OCI-LY3 (cell line): ENCODE measurements at regions not wholly inside any gene's neighbourhood (a gene's known extent, or its start where the extent isn't known, plus 50 kb on each side); places are given as distances from the start of the nearest gene placed in this dataset.
"Not testable (repeated sequence)": the region's sequence is repeated elsewhere in the genome, so short reads cannot be mapped to it uniquely, and the experiment has no call there.

Experiments
- H2AFZ ChIP-seq: fragments of 200-600, 300-600 bp; shearing (Covaris generic); 2 replicates; pipeline ENCODE4 v1.6.0; 2014; ENCODE audit warnings: antibody characterized with exemption, low read depth, low read length
- H3K27ac ChIP-seq: fragments of 200-600, 300-600 bp; sonication (generic); 2 replicates; pipeline ENCODE4 v1.5.1; 2014; ENCODE audit warnings: mild to moderate bottlenecking, low read length, moderate library complexity, mixed read lengths
- H3K27me3 ChIP-seq: fragments of 200-600, 300-600 bp; sonication (generic); 2 replicates; pipeline ENCODE4 v1.6.1; 2014; ENCODE audit warnings: low read depth, low read length, mixed read lengths
- H3K36me3 ChIP-seq: fragments of 200-600, 300-600 bp; sonication (generic); replicated peaks from 2 replicates; pipeline ENCODE3; 2014; ENCODE audit warnings: low read depth, low read length, mixed read lengths
- H3K4me1 ChIP-seq: fragments of 300-600, 200-600 bp; sonication (generic); 2 replicates; pipeline ENCODE4 v1.6.1; 2014; ENCODE audit warnings: low read length, mixed read lengths
- H3K4me2 ChIP-seq: fragments of 200-600, 300-600 bp; sonication (generic); 2 replicates; pipeline ENCODE4 v1.6.1; 2014; ENCODE audit warnings: low read length, mixed read lengths
- H3K4me3 ChIP-seq: fragments of 300-600, 200-600 bp; sonication (generic); 2 replicates; pipeline ENCODE4 v1.5.1; 2014; ENCODE audit warnings: antibody characterized with exemption, mild to moderate bottlenecking, low read length, moderate library complexity
- H3K79me2 ChIP-seq: fragments of 300-600, 200-600 bp; shearing (Covaris generic); 2 replicates; pipeline ENCODE4 v1.6.1; 2014; ENCODE audit warnings: mild to moderate bottlenecking, low read length, mixed read lengths
- H3K9ac ChIP-seq: fragments of 300-600, 200-600 bp; shearing (Covaris generic); 2 replicates; pipeline ENCODE4 v1.6.0; 2014; ENCODE audit warnings: mild to moderate bottlenecking, low read length, moderate library complexity
- H3K9me3 ChIP-seq: fragments of 200-600, 300-600 bp; shearing (Covaris generic); 2 replicates; pipeline ENCODE4 v1.6.1; 2014; ENCODE audit warnings: low read length, mixed read lengths; ENCODE audit not compliant: insufficient read depth
- H4K20me1 ChIP-seq: fragments of 200-600, 300-600 bp; sonication (generic); 2 replicates; pipeline ENCODE4 v1.6.1; 2016; ENCODE audit warnings: low read length, mixed read lengths; ENCODE audit not compliant: insufficient read depth
- CTCF ChIP-seq: fragments of 200-600, 300-600 bp; sonication (generic); IDR thresholded peaks from 2 replicates; pipeline ENCODE4 v1.5.1; 2014; ENCODE audit warnings: antibody characterized with exemption, low read length, low read depth
- EZH2phosphoT487 ChIP-seq: fragments of 200-600 bp; shearing (Covaris generic); IDR thresholded peaks from 2 replicates; pipeline ENCODE4 v1.6.1; 2018; ENCODE audit warnings: antibody characterized with exemption, mixed run types, low read depth

GRCh38 chr1:244306544-244306943 is 145.2 kb downstream of the ADSS2 start:
- H3K4me1 ChIP-seq: peaks cover 9% of the 10 kb centered on the region
- no peak overlapping the region for H2AFZ ChIP-seq
- no peak overlapping the region for H3K4me3 ChIP-seq
- TF ChIP-seq EZH2phosphoT487: no peak
- no peak for TF ChIP-seq CTCF
- no peak overlapping the region for H3K9ac ChIP-seq
- peaks cover 11% of the 10 kb centered on the region; the same call in 1 of the 2 replicates for H3K9me3 ChIP-seq
- H3K79me2 ChIP-seq: no peaks in the 10 kb centered on the region
- peaks cover 3% of the 10 kb centered on the region for H3K36me3 ChIP-seq
- H3K27ac ChIP-seq: no peak overlapping the region
- no peaks in the 10 kb centered on the region for H3K27me3 ChIP-seq
- H3K4me2 ChIP-seq: no peak overlapping the region
- no peaks in the 10 kb centered on the region for H4K20me1 ChIP-seq

GRCh38 chr1:244309191-244309590 is 142.5 kb downstream of the ADSS2 start:
- not testable (repeated sequence) for H3K27me3 ChIP-seq, H3K79me2 ChIP-seq, H4K20me1 ChIP-seq, H3K4me1 ChIP-seq, H3K36me3 ChIP-seq, H3K4me2 ChIP-seq, H3K9ac ChIP-seq, H2AFZ ChIP-seq, H3K27ac ChIP-seq, H3K4me3 ChIP-seq
- peaks cover 11% of the 10 kb centered on the region; the same call in 1 of the 2 replicates for H3K9me3 ChIP-seq

GRCh38 chr1:244311784-244312532 is 139.8 kb downstream of the ADSS2 start:
- Histone ChIP-seq H3K4me1 (no peaks in the 10 kb centered on the region), H3K4me3 (no peak overlapping the region), H3K4me2 (no peak overlapping the region), H2AFZ (no peak overlapping the region), H3K27me3 (no peaks in the 10 kb centered on the region), H3K79me2 (no peaks in the 10 kb centered on the region), H3K9ac (no peak overlapping the region), H3K9me3 (peaks cover 3% of the 10 kb centered on the region; the same call in 1 of the 2 replicates), H3K27ac (no peak overlapping the region), H3K36me3 (no peaks in the 10 kb centered on the region), H4K20me1 (no peaks in the 10 kb centered on the region)
- no peak for TF ChIP-seq EZH2phosphoT487
- no peak for TF ChIP-seq CTCF

- H3K36me3 ChIP-seq: no peaks in the 10 kb centered on the region
- no peak overlapping the region for H3K9ac ChIP-seq
- no peaks in the 10 kb centered on the region for H3K4me1 ChIP-seq
- no peaks in the 10 kb centered on the region for H3K79me2 ChIP-seq
- H3K4me3 ChIP-seq: no peak overlapping the region
- H2AFZ ChIP-seq: no peak overlapping the region
- H3K27me3 ChIP-seq: no peaks in the 10 kb centered on the region
- TF ChIP-seq CTCF (no peak), EZH2phosphoT487 (no peak)
- no peaks in the 10 kb centered on the region for H3K9me3 ChIP-seq
- H3K27ac ChIP-seq: no peak overlapping the region
- H3K4me2 ChIP-seq: no peak overlapping the region
- H4K20me1 ChIP-seq: no peaks in the 10 kb centered on the region
Measured at GRCh38 chr1:244313346-244313745, 138.4 kb downstream of the ADSS2 start.
